GM12865 (cell line): ENCODE measurements at regions not wholly inside any gene's neighbourhood (a gene's known extent, or its start where the extent isn't known, plus 50 kb on each side); places are given as distances from the start of the nearest gene placed in this dataset.

Experiments used
- DNase-seq: peaks from one replicate; pipeline ENCODE4 v3.0.0; 2010; ENCODE audit warnings: low read depth
- H3K4me3 ChIP-seq: 2 replicates; pipeline ENCODE4 v1.5.1; 2011; ENCODE audit warnings: mild to moderate bottlenecking, low read depth, low read length, control low read depth
- TF ChIP-seq, protein P1 (sequence below): IDR thresholded peaks from 2 replicates; pipeline ENCODE4 v1.5.1; 2011; ENCODE audit warnings: low read length, control low read depth, low read depth, inconsistent platforms; ENCODE audit not compliant: insufficient read depth; ENCODE audit errors: missing control alignments

DNA sequence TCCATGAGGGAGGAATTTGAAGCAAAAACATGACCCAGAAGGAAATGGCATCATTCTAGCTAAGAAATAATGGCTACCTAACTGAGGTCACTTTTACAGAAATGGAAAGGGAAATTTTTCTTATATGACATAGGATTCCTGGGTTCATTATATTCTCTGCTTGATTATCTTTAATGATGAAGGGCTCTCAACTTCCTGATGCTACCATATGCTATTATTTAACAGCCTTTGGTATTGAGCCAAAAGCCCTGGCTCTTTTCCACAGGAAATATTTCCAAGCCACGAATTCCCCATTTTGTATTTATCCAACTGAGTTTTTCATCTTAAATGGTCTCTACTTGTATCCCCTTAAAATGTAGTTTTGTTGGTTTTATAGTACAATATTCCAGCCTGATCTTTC, 63.2 kb upstream of the NPAS2 start:
- no peak overlapping the region for H3K4me3 ChIP-seq
- DNase-seq = no peak
- TF ChIP-seq, protein P1, sequence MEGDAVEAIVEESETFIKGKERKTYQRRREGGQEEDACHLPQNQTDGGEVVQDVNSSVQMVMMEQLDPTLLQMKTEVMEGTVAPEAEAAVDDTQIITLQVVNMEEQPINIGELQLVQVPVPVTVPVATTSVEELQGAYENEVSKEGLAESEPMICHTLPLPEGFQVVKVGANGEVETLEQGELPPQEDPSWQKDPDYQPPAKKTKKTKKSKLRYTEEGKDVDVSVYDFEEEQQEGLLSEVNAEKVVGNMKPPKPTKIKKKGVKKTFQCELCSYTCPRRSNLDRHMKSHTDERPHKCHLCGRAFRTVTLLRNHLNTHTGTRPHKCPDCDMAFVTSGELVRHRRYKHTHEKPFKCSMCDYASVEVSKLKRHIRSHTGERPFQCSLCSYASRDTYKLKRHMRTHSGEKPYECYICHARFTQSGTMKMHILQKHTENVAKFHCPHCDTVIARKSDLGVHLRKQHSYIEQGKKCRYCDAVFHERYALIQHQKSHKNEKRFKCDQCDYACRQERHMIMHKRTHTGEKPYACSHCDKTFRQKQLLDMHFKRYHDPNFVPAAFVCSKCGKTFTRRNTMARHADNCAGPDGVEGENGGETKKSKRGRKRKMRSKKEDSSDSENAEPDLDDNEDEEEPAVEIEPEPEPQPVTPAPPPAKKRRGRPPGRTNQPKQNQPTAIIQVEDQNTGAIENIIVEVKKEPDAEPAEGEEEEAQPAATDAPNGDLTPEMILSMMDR = no peak

DNA sequence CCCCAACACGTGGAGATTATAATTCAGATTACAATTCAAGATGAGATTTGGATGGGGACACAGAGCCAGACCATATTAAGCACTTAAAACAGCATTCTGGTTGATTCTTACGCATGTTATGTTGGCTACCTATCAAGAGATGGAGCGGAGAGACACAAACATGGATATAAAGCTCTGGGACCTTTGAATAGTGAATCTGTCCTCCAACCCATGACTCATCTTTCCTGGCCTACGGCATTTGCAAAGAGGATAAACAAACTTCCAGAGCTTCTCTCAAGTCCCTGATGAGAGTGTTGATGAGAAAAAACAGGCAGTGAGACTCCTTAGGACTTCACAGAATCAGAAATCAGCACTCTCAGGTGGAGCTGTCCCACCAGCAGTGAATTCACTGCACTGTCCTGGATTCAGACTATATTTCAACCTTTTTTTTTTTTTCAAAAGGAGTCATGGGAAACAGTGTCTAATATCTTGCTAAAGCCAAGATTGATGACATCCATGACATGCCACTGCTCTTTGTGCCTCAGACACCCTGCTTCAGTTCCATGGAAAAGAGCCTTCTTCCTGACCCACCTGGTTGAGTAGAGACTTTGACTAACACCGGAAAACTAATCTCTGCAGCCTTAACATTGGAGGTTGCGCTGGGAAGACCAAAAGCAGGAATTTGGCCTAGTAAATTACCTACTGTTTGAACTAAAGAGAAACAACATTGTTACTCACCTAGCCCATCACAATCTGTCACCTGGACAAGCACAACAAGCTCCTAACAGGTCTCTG, 62.1 kb upstream of the NPAS2 start:
- TF ChIP-seq, protein P1 = no peak
- DNase-seq = no peak

DNA sequence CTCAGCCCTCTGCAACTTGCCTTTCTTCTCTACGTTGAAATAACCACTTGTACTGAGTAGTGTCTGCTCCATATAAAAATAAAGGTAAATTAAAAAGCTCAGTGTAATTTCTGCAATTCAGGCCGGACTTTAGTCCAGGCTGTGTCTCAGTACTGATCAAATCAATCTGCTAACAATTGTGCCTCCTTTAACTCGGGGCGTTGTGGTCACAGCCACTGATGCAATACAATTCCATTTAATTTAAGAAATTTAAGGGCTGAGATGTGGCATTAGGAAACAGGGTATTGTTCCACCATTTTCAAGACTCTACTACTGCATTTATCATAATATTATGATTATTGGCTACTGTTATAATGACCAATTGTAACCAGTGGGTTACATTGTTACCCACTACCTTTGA, 60.0 kb upstream of the NPAS2 start:
- no peak for DNase-seq
- TF ChIP-seq, protein P1 = no peak
- H3K4me3 ChIP-seq = no peak overlapping the region

More for the DNA sequence above, 62.1 kb upstream of the NPAS2 start:
- H3K4me3 ChIP-seq = no peak overlapping the region

DNA sequence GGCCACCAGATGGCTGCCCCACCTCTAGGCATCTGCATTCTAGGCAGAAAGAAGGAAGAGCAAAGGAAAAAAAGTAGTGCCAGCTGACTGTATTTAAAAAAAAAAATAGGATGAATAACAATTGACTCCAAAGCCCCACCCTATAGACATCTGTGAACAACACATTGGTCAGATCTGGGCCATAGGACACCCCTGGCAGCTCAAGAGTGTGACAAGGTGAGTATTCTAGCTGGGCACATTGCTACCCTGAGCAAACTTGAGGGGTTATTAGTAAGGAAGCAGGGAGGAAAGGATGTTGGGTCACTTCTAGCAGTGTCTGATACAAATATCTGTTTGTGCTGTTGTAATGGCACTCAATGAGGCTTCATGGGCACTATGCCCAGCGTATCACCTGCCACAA, 58.6 kb upstream of the NPAS2 start:
- H3K4me3 ChIP-seq = no peak overlapping the region
- TF ChIP-seq, protein P1 = no peak

DNA sequence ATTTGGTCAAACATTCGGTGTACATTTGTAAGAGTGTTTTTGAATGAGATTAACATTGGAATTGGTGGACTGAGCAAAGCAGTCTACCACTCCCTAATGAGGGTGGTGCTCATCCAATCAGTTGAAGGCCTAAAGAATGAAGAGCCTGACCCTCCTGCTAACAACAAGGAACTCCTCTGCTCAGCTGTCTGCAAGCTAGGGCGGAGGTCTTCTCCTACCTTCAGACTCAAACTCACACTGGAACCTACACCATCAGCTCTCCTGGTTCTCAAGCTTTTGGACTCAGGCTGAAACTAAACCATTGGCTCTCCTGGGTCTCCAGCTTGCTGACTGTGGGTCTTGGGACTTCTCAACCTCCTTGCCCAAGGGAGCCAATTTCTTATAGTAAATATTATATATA, 55.5 kb upstream of the NPAS2 start:
- TF ChIP-seq, protein P1 = no peak
- no peak for DNase-seq
- no peak overlapping the region for H3K4me3 ChIP-seq

More for the DNA sequence above, 58.6 kb upstream of the NPAS2 start:
- no peak for DNase-seq

DNA sequence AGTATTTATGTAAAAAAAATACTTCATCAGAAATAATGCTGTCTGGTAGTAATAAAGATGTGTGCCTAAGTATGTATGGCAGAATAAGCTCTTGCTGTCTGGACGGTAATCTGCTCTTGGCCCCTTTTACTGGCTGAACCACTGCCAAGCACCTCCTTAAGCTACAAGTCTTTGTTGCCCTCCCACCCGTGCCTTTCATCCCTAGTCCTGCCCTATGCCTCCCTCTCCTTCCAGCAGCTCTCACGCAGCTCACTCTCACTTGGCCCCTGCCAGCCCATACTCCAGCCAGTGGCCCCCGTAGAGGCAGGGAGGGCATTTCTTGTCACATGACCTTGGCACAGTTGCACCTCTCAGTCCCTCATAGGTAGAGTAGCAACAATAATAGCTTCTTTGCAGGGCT, 54.5 kb upstream of the NPAS2 start:
- TF ChIP-seq, protein P1 = no peak
- no peak for DNase-seq
- H3K4me3 ChIP-seq = no peak overlapping the region

DNA sequence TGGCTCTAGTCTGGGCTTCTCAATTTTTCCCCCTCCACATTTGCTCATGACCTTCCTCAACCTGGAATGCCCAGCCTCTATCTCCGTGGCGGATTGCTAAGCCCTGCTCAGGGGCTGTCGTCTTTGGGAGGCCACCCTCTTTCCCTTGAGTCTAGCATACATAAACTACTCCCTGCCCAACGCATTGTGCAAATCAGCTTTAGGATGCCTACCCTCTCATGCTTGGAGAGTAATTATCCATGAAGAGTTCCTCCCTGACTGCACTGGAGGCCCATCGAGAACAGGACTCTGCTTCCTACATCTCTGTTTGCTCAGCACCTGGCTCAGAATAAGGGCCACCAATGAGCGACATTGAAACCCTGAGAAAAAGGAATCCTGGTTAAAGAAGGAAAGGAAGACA, 53.7 kb upstream of the NPAS2 start:
- no peak overlapping the region for H3K4me3 ChIP-seq
- no peak for DNase-seq
- TF ChIP-seq, protein P1 = no peak
